Colonic mucosa (tissue), 4 donors: ENCODE measurements at regions not wholly inside any gene's neighbourhood (a gene's known extent, or its start where the extent isn't known, plus 50 kb on each side); places are given as distances from the start of the nearest gene placed in this dataset.

Experiments used
- DNase-seq: peaks from one replicate; pipeline ENCODE4 v3.0.0-alpha.2; 2020
- H3K27ac ChIP-seq: fragments of 200-600 bp; one replicate; pipeline ENCODE4 v1.8.0; 2021
- H3K27me3 ChIP-seq: fragments of 200-600 bp; one replicate; pipeline ENCODE4 v1.8.0; 2021
- H3K36me3 ChIP-seq: fragments of 200-600 bp; one replicate; pipeline ENCODE4 v1.8.0; 2021
- H3K4me1 ChIP-seq: fragments of 200-600 bp; one replicate; pipeline ENCODE4 v1.8.0; 2021; ENCODE audit warnings: mild to moderate bottlenecking
- H3K4me3 ChIP-seq: fragments of 200-600 bp; one replicate; pipeline ENCODE4 v1.8.0; 2021
- H3K9ac ChIP-seq, 2 donors: one replicate each; pipeline ENCODE4 v1.7.0; 2013; ENCODE audit warnings: control low read depth in 2 of 2, low read depth in 2 of 2, low read length in 2 of 2
- H3K9me3 ChIP-seq: fragments of 200-600 bp; one replicate; pipeline ENCODE4 v1.8.0; 2021
- intact Hi-C: fragments of 100-400 bp; cut with DNase I; formaldehyde crosslinking; loops from one replicate; pipeline ENCODE4 v1.14.1; 2022
- TF ChIP-seq, protein P1 (sequence below): fragments of 200-600 bp; IDR thresholded peaks from one replicate; pipeline ENCODE4 v1.8.0; 2022; ENCODE audit warnings: antibody characterized with exemption, mild to moderate bottlenecking
- donor health status: healthy.
- donor health status: DM: no; HTN: no; CAD: no.
- donor health status: DM: no; HTN: no; CAD: no.

- intact Hi-C loops = no loop called here
- no peaks in the 10 kb centered on the region for H3K9me3 ChIP-seq
- no peak overlapping the region for H3K27ac ChIP-seq
- no peaks in the 10 kb centered on the region for H3K27me3 ChIP-seq
- no peak for DNase-seq
- no peaks in the 10 kb centered on the region for H3K4me1 ChIP-seq
- H3K36me3 ChIP-seq = no peaks in the 10 kb centered on the region
- TF ChIP-seq, protein P1, sequence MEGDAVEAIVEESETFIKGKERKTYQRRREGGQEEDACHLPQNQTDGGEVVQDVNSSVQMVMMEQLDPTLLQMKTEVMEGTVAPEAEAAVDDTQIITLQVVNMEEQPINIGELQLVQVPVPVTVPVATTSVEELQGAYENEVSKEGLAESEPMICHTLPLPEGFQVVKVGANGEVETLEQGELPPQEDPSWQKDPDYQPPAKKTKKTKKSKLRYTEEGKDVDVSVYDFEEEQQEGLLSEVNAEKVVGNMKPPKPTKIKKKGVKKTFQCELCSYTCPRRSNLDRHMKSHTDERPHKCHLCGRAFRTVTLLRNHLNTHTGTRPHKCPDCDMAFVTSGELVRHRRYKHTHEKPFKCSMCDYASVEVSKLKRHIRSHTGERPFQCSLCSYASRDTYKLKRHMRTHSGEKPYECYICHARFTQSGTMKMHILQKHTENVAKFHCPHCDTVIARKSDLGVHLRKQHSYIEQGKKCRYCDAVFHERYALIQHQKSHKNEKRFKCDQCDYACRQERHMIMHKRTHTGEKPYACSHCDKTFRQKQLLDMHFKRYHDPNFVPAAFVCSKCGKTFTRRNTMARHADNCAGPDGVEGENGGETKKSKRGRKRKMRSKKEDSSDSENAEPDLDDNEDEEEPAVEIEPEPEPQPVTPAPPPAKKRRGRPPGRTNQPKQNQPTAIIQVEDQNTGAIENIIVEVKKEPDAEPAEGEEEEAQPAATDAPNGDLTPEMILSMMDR = no peak
- no peak overlapping the region for H3K4me3 ChIP-seq
- H3K9ac ChIP-seq = no peak overlapping the region
Measured at GRCh38 chr2:198880986-198881385, 576.8 kb downstream of the SATB2 start.

- H3K27ac ChIP-seq = no peak overlapping the region
- no peaks in the 10 kb centered on the region for H3K4me1 ChIP-seq
- H3K36me3 ChIP-seq = no peaks in the 10 kb centered on the region
- H3K9ac ChIP-seq = no peak overlapping the region
- intact Hi-C loops = no loop called here
- TF ChIP-seq, protein P1 = no peak
- no peak for DNase-seq
- no peaks in the 10 kb centered on the region for H3K27me3 ChIP-seq
- H3K4me3 ChIP-seq = no peak overlapping the region
- no peaks in the 10 kb centered on the region for H3K9me3 ChIP-seq
Measured at GRCh38 chr2:198880421-198880820, 577.3 kb downstream of the SATB2 start.

DNA sequence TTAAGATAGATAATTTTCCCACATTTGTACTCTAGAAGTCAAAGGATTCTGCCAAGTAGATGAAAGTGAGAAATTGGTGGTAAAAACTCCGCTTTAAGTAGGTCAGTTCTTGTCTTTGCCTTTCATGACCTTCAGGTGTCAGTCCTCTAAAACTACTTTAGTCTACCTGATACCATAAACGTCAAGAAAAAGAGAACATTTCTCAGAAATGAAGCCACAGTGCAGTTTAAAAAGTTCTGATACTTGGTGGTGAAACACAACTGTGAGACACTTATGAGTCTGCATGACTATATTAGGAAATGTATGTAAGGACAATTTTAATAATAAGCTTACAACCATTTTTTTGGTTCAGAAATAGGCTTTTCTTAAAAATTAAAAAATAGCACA lies 583.3 kb downstream of the SATB2 start:
- Histone ChIP-seq H3K27ac (no peak overlapping the region), H3K4me3 (no peak overlapping the region), H3K4me1 (no peaks in the 10 kb centered on the region), H3K27me3 (no peaks in the 10 kb centered on the region), H3K9ac (no peak overlapping the region), H3K36me3 (no peaks in the 10 kb centered on the region), H3K9me3 (no peaks in the 10 kb centered on the region)
- intact Hi-C loops = no loop called here
- TF ChIP-seq, protein P1 = no peak
- DNase-seq = no peak

- no peak overlapping the region for H3K4me3 ChIP-seq
- no peaks in the 10 kb centered on the region for H3K36me3 ChIP-seq
- no peaks in the 10 kb centered on the region for H3K9me3 ChIP-seq
- H3K9ac ChIP-seq = no peak overlapping the region
- no peaks in the 10 kb centered on the region for H3K4me1 ChIP-seq
- intact Hi-C loops = no loop called here
- TF ChIP-seq, protein P1 = no peak
- no peaks in the 10 kb centered on the region for H3K27me3 ChIP-seq
- no peak for DNase-seq
- H3K27ac ChIP-seq = no peak overlapping the region
Measured at GRCh38 chr2:198873503-198874471, 584.0 kb downstream of the SATB2 start.

DNA sequence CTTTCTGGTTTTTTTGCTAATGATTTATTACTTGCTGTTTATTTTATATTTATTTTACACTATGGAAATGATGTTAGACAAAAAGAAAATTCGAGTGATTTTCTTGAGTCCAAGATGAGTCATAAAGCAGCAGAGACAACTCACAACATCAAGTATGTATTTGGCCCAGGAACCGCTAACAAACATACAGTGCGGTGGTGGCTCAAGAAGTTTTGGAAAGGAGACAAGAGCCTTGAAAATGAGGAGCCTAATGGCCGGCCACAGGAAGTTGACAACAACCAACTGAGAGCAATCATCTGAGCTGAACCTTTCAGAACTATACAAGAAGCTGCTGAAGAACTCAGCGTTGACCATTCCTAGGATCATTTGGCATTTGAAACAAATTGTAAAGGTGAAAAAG lies 594.1 kb downstream of the SATB2 start:
- H3K9me3 ChIP-seq = no peaks in the 10 kb centered on the region

More for the DNA sequence above, 594.1 kb downstream of the SATB2 start:
- TF ChIP-seq, protein P1 = no peak
- Histone ChIP-seq H3K27me3 (no peaks in the 10 kb centered on the region), H3K4me1 (no peaks in the 10 kb centered on the region), H3K9ac (no peak overlapping the region), H3K27ac (no peak overlapping the region), H3K4me3 (no peak overlapping the region), H3K36me3 (no peaks in the 10 kb centered on the region)
- intact Hi-C loops = no loop called here
- DNase-seq = no peak
